Mesenchymal stem cell (in vitro differentiated cells and primary cell): ENCODE measurements at regions not wholly inside any gene's neighbourhood (a gene's known extent, or its start where the extent isn't known, plus 50 kb on each side); places are given as distances from the start of the nearest gene placed in this dataset.

Experiments used
- DNase-seq: peaks from one replicate; pipeline ENCODE4 v3.0.0-alpha.2; 2013
- H2AFZ ChIP-seq: one replicate; pipeline ENCODE4 v1.6.1; 2013; ENCODE audit warnings: low read depth, mild to moderate bottlenecking, control low read depth, inconsistent platforms, low read length, moderate library complexity
- H2AK5ac ChIP-seq: 2 replicates; pipeline ENCODE4 v1.6.1; 2013; ENCODE audit warnings: low read length, moderate library complexity, mild to moderate bottlenecking, inconsistent platforms; ENCODE audit not compliant: severe bottlenecking
- H2BK120ac ChIP-seq: one replicate; pipeline ENCODE4 v1.6.1; 2013; ENCODE audit warnings: low read depth, mild to moderate bottlenecking, inconsistent platforms, low read length, moderate library complexity
- H2BK12ac ChIP-seq, 2 experiments: one replicate each; pipeline ENCODE4 v1.6.1; 2013; ENCODE audit warnings: inconsistent platforms in 2 of 2, low read length in 2 of 2, mild to moderate bottlenecking in 2 of 2, moderate library complexity in 2 of 2, control low read depth in 1 of 2
- H2BK15ac ChIP-seq: one replicate; pipeline ENCODE4 v1.6.1; 2013; ENCODE audit warnings: mild to moderate bottlenecking, low read depth, inconsistent platforms; ENCODE audit not compliant: poor library complexity, severe bottlenecking
- H2BK5ac ChIP-seq: 2 replicates; pipeline ENCODE4 v1.6.1; 2013; ENCODE audit warnings: low read depth, mild to moderate bottlenecking, low read length, control low read depth, inconsistent platforms; ENCODE audit not compliant: poor library complexity, severe bottlenecking
- H3K14ac ChIP-seq, 2 experiments: one replicate each; pipeline ENCODE4 v1.6.1; 2013; ENCODE audit warnings: inconsistent platforms in 2 of 2, low read length in 2 of 2, control low read depth in 1 of 2, mild to moderate bottlenecking in 1 of 2, moderate library complexity in 1 of 2
- H3K18ac ChIP-seq, 2 experiments: one replicate each; pipeline ENCODE4 v1.6.1; 2013; ENCODE audit warnings: inconsistent platforms in 2 of 2, low read length in 2 of 2, control low read depth in 1 of 2, low read depth in 1 of 2, mild to moderate bottlenecking in 1 of 2
- H3K23ac ChIP-seq, 2 experiments: one replicate each; pipeline ENCODE4 v1.6.1; 2013; ENCODE audit warnings: inconsistent platforms in 2 of 2, low read length in 2 of 2, mild to moderate bottlenecking in 2 of 2, moderate library complexity in 2 of 2, control low read depth in 1 of 2
- H3K27ac ChIP-seq: 2 replicates; pipeline ENCODE4 v1.5.1; 2013; ENCODE audit warnings: mild to moderate bottlenecking, moderate library complexity, low read length, control low read depth, inconsistent platforms; ENCODE audit not compliant: poor library complexity, severe bottlenecking
- H3K27me3 ChIP-seq, 2 experiments: 2 replicates each; pipeline versions ENCODE4 v1.6.1 to v1.7.0; 2013; ENCODE audit warnings: low read length in 2 of 2, mild to moderate bottlenecking in 2 of 2, moderate library complexity in 2 of 2, control low read depth in 1 of 2, inconsistent platforms in 1 of 2; ENCODE audit not compliant: control insufficient read depth in 1 of 2, insufficient read depth in 1 of 2
- H3K36me3 ChIP-seq, 2 experiments: 2 replicates each; pipeline versions ENCODE4 v1.6.1 to v1.7.0; 2013; ENCODE audit warnings: low read length in 2 of 2, control low read depth in 1 of 2, inconsistent platforms in 1 of 2, low read depth in 1 of 2, mild to moderate bottlenecking in 1 of 2; ENCODE audit not compliant: insufficient read depth in 2 of 2, control insufficient read depth in 1 of 2
- H3K4ac ChIP-seq, 2 experiments: one replicate each; pipeline ENCODE4 v1.6.1; 2013; ENCODE audit warnings: inconsistent platforms in 2 of 2, low read length in 2 of 2, mild to moderate bottlenecking in 2 of 2, moderate library complexity in 2 of 2, control low read depth in 1 of 2, low read depth in 1 of 2
- H3K4me1 ChIP-seq: 2 replicates; pipeline ENCODE4 v1.6.1; 2013; ENCODE audit warnings: low read depth, low read length, control low read depth; ENCODE audit not compliant: control insufficient read depth, insufficient read depth
- H3K4me2 ChIP-seq: 2 replicates; pipeline ENCODE4 v1.6.1; 2013; ENCODE audit warnings: low read length, mild to moderate bottlenecking, inconsistent platforms; ENCODE audit not compliant: poor library complexity, severe bottlenecking
- H3K4me3 ChIP-seq, 2 experiments: 2 replicates each; pipeline versions ENCODE4 v1.5.1 to v1.7.0; 2013; ENCODE audit warnings: low read length in 2 of 2, mild to moderate bottlenecking in 2 of 2, control low read depth in 1 of 2, low read depth in 1 of 2; ENCODE audit not compliant: insufficient read depth in 1 of 2
- H3K79me1 ChIP-seq: replicated peaks from 2 replicates; pipeline ENCODE4 v1.6.1; 2013; ENCODE audit warnings: mild to moderate bottlenecking, control low read depth, low read length, inconsistent platforms; ENCODE audit not compliant: poor library complexity, severe bottlenecking
- H3K9ac ChIP-seq: 2 replicates; pipeline ENCODE4 v1.7.0; 2013; ENCODE audit warnings: mild to moderate bottlenecking, low read length, moderate library complexity
- H3K9me3 ChIP-seq: 2 replicates; pipeline ENCODE4 v1.7.0; 2013; ENCODE audit warnings: mild to moderate bottlenecking, low read length; ENCODE audit not compliant: control insufficient read depth
- H4K8ac ChIP-seq: one replicate; pipeline ENCODE4 v1.6.1; 2013; ENCODE audit warnings: inconsistent platforms, mild to moderate bottlenecking, low read length, moderate library complexity
- H4K91ac ChIP-seq: one replicate; pipeline ENCODE4 v1.6.1; 2013; ENCODE audit warnings: mild to moderate bottlenecking, low read length, inconsistent platforms
- WGBS: methylation state at CpG from one replicate; pipeline ENCODE4 v1.1.7; 2013; ENCODE audit warnings: mixed read lengths; 5-methylcytosine and 5-hydroxymethylcytosine counted together

DNA sequence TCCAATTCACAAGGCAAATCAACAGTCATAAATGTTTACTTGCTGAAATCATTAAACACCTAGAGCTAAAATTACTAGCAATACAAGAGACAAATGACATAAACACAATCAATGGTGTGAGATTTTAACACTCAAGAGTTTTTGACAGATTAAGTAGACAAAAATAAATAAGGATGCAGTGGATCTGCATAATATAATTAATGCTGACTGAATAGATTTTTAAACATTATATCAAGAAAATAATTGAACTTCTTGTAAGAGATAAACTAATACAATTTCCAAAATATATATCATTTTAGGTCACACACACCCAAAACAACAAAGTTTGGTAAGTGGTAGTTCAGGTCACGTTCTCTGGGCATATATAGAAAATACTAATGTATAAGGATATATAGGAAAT is 322.6 kb upstream of the XYLT1 start:
- Histone ChIP-seq H3K27me3 (no peaks in the 10 kb centered on the region), H3K27ac (no peak overlapping the region), H3K9me3 (no peaks in the 10 kb centered on the region), H3K14ac (no peak overlapping the region), H2BK12ac (no peak overlapping the region), H3K4me1 (no peaks in the 10 kb centered on the region), H3K4me2 (no peak overlapping the region), H2BK5ac (no peak overlapping the region), H3K23ac (no peak overlapping the region), H2BK120ac (no peak overlapping the region), H4K8ac (no peak overlapping the region), H3K9ac (no peak overlapping the region), H3K36me3 (no peaks in the 10 kb centered on the region), H3K4ac (no peak overlapping the region), H2BK15ac (no peak overlapping the region), H2AK5ac (no peak overlapping the region), H3K79me1 (no peaks in the 10 kb centered on the region), H3K4me3 (no peak overlapping the region), H4K91ac (no peak overlapping the region), H3K18ac (no peak overlapping the region), H2AFZ (no peak overlapping the region)
- WGBS: no CpG with 5 or more reads among the region's 1 CpG
- no peak for DNase-seq

DNA sequence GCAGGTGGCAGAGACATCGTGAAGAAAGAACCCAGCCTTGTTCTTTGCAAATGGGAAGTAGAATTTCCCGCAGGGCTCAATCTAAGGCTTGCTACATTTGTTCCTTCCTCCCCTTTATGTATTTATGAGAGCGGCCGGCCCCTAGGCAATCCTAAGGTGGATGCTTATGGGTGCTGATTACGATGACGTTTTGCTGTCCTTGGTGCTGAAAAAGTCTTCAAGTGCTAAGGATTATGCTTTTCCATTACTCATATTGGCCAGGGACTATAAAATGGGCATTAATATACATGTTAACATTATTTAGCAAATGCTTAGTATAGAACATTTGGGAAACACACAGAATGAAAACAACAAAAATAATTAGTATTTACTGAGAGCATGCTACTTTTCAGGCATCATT is 313.3 kb upstream of the XYLT1 start:
- no peak for DNase-seq
- H3K27ac ChIP-seq: no peak overlapping the region
- no peak overlapping the region for H3K4me2 ChIP-seq
- H3K14ac ChIP-seq: no peak overlapping the region
- no peak overlapping the region for H3K23ac ChIP-seq
- no peak overlapping the region for H2AK5ac ChIP-seq
- H2BK5ac ChIP-seq: no peak overlapping the region
- H3K4ac ChIP-seq: no peak overlapping the region
- H3K9ac ChIP-seq: no peak overlapping the region
- H2BK15ac ChIP-seq: no peak overlapping the region
- H3K36me3 ChIP-seq: no peaks in the 10 kb centered on the region
- no peak overlapping the region for H2AFZ ChIP-seq
- no peaks in the 10 kb centered on the region for H3K9me3 ChIP-seq
- no peak overlapping the region for H2BK12ac ChIP-seq
- H3K79me1 ChIP-seq: no peaks in the 10 kb centered on the region
- WGBS: 18% methylated on average over 6 of the region's 6 CpGs
- H2BK120ac ChIP-seq: no peak overlapping the region
- H4K91ac ChIP-seq: no peak overlapping the region
- H3K4me3 ChIP-seq: no peak overlapping the region
- no peaks in the 10 kb centered on the region for H3K4me1 ChIP-seq
- no peak overlapping the region for H4K8ac ChIP-seq
- no peak overlapping the region for H3K18ac ChIP-seq
- H3K27me3 ChIP-seq: peaks cover 0 to 23% of the 10 kb centered on the region in 2 experiments

DNA sequence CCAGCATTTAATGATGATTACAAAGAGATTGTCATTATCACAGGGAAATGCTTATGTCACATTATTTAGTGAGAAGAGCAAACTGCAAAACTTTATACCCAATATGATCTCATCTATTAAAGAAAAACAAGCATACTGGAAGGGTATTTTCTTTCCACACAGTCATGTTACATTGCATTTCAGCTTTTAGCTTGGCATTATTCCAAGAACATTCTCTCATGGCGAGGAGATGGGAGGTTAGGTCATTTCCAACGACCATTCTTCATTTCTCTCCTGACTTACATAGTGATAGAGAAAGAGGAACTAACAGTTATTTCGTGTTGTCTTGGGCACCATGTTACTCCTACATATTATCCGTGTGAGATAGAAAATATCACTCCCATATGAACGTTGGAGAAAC is 309.4 kb upstream of the XYLT1 start:
- no peak overlapping the region for H3K18ac ChIP-seq
- no peak overlapping the region for H3K4me3 ChIP-seq
- H3K23ac ChIP-seq: no peak overlapping the region
- no peak overlapping the region for H3K4ac ChIP-seq
- H2BK5ac ChIP-seq: no peak overlapping the region
- H2BK12ac ChIP-seq: no peak overlapping the region
- H3K27ac ChIP-seq: no peak overlapping the region
- peaks cover 0 to 21% of the 10 kb centered on the region in 2 experiments for H3K27me3 ChIP-seq
- H2AK5ac ChIP-seq: no peak overlapping the region
- no peak overlapping the region for H4K91ac ChIP-seq
- WGBS: 50% methylated on average over 2 of the region's 5 CpGs
- no peaks in the 10 kb centered on the region for H3K79me1 ChIP-seq
- no peaks in the 10 kb centered on the region for H3K4me1 ChIP-seq
- DNase-seq: no peak
- no peak overlapping the region for H3K14ac ChIP-seq
- no peaks in the 10 kb centered on the region for H3K9me3 ChIP-seq
- H4K8ac ChIP-seq: no peak overlapping the region
- no peak overlapping the region for H3K9ac ChIP-seq
- H3K36me3 ChIP-seq: no peaks in the 10 kb centered on the region
- H3K4me2 ChIP-seq: no peak overlapping the region
- H2AFZ ChIP-seq: no peak overlapping the region
- no peak overlapping the region for H2BK120ac ChIP-seq
- no peak overlapping the region for H2BK15ac ChIP-seq

DNA sequence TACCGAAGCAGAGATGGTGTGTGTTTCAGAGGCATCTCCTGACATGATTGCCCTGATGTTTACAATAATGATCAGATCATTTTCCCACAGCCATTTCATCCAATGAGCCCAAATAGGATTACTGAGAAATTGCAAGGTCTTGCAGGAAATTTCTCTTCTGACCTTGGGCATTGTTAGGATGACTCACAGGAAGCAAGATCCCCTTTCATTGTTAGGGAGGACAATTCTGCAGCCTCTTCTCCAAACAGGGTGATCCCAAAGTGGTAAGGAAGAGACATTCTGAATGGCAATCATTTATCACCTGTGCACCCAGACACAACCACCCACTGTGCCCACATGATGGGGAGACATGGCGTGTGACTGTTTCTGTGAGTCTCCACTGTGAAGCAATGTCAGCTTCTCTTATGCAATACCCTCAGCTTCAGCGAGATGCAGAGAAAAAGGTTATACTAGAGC is 306.7 kb upstream of the XYLT1 start:
- WGBS: 56% methylated on average over 2 of the region's 3 CpGs
- no peak overlapping the region for H3K9ac ChIP-seq
- no peak overlapping the region for H2BK5ac ChIP-seq
- H3K27me3 ChIP-seq: peaks cover 0 to 17% of the 10 kb centered on the region in 2 experiments
- no peak overlapping the region for H4K8ac ChIP-seq
- H3K23ac ChIP-seq: no peak overlapping the region
- no peak overlapping the region for H2AK5ac ChIP-seq
- H3K9me3 ChIP-seq: no peaks in the 10 kb centered on the region
- no peak overlapping the region for H3K14ac ChIP-seq
- no peak for DNase-seq
- no peak overlapping the region for H2BK12ac ChIP-seq
- H3K4ac ChIP-seq: no peak overlapping the region
- H3K4me1 ChIP-seq: no peaks in the 10 kb centered on the region
- H3K79me1 ChIP-seq: no peaks in the 10 kb centered on the region
- H2BK15ac ChIP-seq: no peak overlapping the region
- H3K27ac ChIP-seq: no peak overlapping the region
- no peaks in the 10 kb centered on the region for H3K36me3 ChIP-seq
- no peak overlapping the region for H4K91ac ChIP-seq
- H2AFZ ChIP-seq: no peak overlapping the region
- H3K4me2 ChIP-seq: no peak overlapping the region
- no peak overlapping the region for H3K4me3 ChIP-seq
- H2BK120ac ChIP-seq: no peak overlapping the region
- H3K18ac ChIP-seq: no peak overlapping the region
